Osteoblast (primary cell): ENCODE measurements at regions not wholly inside any gene's neighbourhood (a gene's known extent, or its start where the extent isn't known, plus 50 kb on each side); places are given as distances from the start of the nearest gene placed in this dataset.
A peak's percentile ranks its signal among the peaks of the same experiment; 100 is the strongest.

Source experiments
- DNase-seq: peaks from one replicate; pipeline ENCODE4 v3.0.0; 2011; ENCODE audit warnings: low spot score, mixed read lengths; ENCODE audit not compliant: insufficient read length; ENCODE audit errors: missing footprints
- H2AFZ ChIP-seq: 2 replicates; pipeline ENCODE4 v1.6.0; 2011; ENCODE audit warnings: mild to moderate bottlenecking, low read length
- H3K27ac ChIP-seq: 2 replicates; pipeline ENCODE4 v1.5.1; 2011; ENCODE audit warnings: mild to moderate bottlenecking, low read depth, low read length, moderate library complexity
- H3K27me3 ChIP-seq: 2 replicates; pipeline ENCODE4 v1.6.0; 2012; ENCODE audit warnings: mild to moderate bottlenecking, control low read depth, inconsistent platforms, low read length, moderate library complexity; ENCODE audit not compliant: insufficient read depth
- H3K36me3 ChIP-seq: 2 replicates; pipeline ENCODE4 v1.5.1; 2011; ENCODE audit warnings: mild to moderate bottlenecking, low read length, control low read depth, moderate library complexity; ENCODE audit not compliant: insufficient read depth
- H3K4me1 ChIP-seq: 2 replicates; pipeline ENCODE4 v1.5.1; 2011; ENCODE audit warnings: mild to moderate bottlenecking, low read length, control low read depth, moderate library complexity; ENCODE audit not compliant: insufficient read depth
- H3K4me2 ChIP-seq: 2 replicates; pipeline ENCODE4 v1.6.0; 2011; ENCODE audit warnings: mild to moderate bottlenecking, low read length; ENCODE audit not compliant: insufficient read depth
- H3K4me3 ChIP-seq: fragments of 200-600 bp; sonication (generic); 3 replicates; pipeline ENCODE4 v1.5.1; 2012; ENCODE audit warnings: mild to moderate bottlenecking, low read length, inconsistent platforms; ENCODE audit not compliant: insufficient read depth
- H3K79me2 ChIP-seq: 2 replicates; pipeline ENCODE4 v1.6.0; 2012; ENCODE audit warnings: mild to moderate bottlenecking, low read length, control low read depth, inconsistent platforms; ENCODE audit not compliant: insufficient read depth
- H3K9me3 ChIP-seq: 2 replicates; pipeline ENCODE4 v1.5.1; 2011; ENCODE audit warnings: low read depth, low read length, control low read depth
- H4K20me1 ChIP-seq: 2 replicates; pipeline ENCODE4 v1.6.0; 2012; ENCODE audit warnings: mild to moderate bottlenecking, low read length, control low read depth; ENCODE audit not compliant: insufficient read depth
- TF ChIP-seq, protein P1 (sequence below): IDR thresholded peaks from 2 replicates; pipeline ENCODE4 v1.5.1; 2011; ENCODE audit warnings: mild to moderate bottlenecking, low read depth, low read length, moderate library complexity; ENCODE audit errors: extremely low read depth

DNA sequence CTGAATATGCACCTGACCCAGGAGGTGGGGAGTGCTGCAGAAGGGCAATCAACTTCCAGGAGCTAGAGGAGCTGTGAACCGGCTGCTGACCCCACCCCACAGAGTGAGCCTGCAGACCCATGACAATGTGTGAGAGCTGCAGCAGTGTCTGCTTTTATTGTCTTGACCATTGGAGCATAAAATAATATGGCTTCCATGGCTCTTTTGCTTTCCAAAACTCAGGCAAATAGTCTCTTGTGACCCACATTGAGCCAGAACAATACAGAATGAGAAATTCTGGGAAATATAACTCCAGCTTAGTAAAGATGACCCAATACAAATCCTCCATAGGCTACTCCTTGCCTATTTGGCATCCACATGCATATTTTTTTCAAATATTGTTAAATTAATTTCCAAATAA lies 309.6 kb downstream of the PYDC2 start:
- no peak overlapping the region for H3K4me3 ChIP-seq
- H4K20me1 ChIP-seq, result no peaks in the 10 kb centered on the region
- no peak overlapping the region for H2AFZ ChIP-seq
- H3K79me2 ChIP-seq, result no peaks in the 10 kb centered on the region
- no peak for DNase-seq
- H3K9me3 ChIP-seq, result no peaks in the 10 kb centered on the region
- H3K4me2 ChIP-seq, result no peak overlapping the region
- no peaks in the 10 kb centered on the region for H3K27me3 ChIP-seq
- no peaks in the 10 kb centered on the region for H3K36me3 ChIP-seq
- peaks cover 13% of the 10 kb centered on the region for H3K4me1 ChIP-seq
- TF ChIP-seq, protein P1, sequence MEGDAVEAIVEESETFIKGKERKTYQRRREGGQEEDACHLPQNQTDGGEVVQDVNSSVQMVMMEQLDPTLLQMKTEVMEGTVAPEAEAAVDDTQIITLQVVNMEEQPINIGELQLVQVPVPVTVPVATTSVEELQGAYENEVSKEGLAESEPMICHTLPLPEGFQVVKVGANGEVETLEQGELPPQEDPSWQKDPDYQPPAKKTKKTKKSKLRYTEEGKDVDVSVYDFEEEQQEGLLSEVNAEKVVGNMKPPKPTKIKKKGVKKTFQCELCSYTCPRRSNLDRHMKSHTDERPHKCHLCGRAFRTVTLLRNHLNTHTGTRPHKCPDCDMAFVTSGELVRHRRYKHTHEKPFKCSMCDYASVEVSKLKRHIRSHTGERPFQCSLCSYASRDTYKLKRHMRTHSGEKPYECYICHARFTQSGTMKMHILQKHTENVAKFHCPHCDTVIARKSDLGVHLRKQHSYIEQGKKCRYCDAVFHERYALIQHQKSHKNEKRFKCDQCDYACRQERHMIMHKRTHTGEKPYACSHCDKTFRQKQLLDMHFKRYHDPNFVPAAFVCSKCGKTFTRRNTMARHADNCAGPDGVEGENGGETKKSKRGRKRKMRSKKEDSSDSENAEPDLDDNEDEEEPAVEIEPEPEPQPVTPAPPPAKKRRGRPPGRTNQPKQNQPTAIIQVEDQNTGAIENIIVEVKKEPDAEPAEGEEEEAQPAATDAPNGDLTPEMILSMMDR, result no peak
- H3K27ac ChIP-seq, result no peak overlapping the region

DNA sequence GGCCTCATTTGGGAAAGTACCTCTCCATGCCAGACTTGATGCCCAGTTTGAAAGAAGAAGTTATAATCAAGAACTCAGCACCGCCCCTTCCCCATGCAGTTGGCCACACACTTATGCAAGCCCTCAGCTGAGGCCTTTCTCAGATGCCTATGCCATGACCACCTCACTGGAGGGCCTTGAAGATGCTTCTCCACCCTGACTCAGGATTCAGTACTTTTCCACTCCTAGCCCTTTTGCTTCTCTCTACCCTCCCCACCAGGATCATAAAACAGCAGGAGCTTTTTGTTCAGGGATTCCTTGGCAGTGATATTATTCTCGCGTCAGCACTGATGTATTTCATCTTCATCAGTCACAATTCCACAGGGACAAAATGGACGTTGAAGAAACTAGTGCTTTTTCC lies 313.5 kb downstream of the PYDC2 start:
- no peaks in the 10 kb centered on the region for H3K9me3 ChIP-seq
- TF ChIP-seq, protein P1, result no peak
- H3K27ac ChIP-seq, result peak overlapping the region; percentile 75
- no peak overlapping the region for H3K4me2 ChIP-seq
- no peaks in the 10 kb centered on the region for H4K20me1 ChIP-seq
- no peaks in the 10 kb centered on the region for H3K27me3 ChIP-seq
- H3K36me3 ChIP-seq, result no peaks in the 10 kb centered on the region
- H2AFZ ChIP-seq, result peak overlapping the region; percentile 11
- no peak overlapping the region for H3K4me3 ChIP-seq
- peaks cover 22% of the 10 kb centered on the region for H3K4me1 ChIP-seq
- peak; percentile 30 for DNase-seq
- no peaks in the 10 kb centered on the region for H3K79me2 ChIP-seq

DNA sequence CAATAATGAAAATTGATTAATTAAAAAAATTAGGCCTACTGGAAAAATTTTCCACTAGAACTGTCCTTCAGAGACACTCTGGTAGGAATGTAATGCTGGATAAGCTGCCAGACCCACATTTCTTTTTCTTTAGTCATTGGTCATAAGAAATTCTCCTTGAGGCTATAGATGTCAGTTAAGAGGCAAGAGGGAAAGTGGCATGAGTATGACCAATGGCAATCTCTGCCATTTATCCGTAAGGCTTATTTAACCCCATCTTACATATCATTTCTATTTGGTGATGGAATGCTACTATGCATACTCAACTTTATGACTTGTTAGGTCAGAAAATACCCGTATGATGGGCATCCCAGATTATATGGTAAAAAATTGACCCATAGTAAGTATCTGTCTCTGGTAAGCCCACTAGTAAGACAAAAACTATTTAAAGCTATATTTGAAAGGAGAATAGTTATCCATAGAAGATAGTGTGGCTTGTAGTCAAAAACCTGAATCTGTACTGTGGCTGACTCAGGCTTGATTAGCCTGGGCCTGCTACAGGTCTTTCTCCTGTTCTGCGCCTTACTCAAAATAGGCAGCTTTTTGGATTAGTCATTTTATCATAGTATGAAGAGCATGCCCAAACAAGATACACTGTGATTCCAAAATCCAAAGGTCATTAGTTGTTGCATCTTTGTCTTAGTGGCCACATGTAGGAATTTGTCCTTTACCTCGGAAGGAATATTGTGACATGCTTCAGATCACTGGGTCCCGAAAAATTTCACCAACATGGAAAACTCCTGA lies 314.7 kb downstream of the PYDC2 start:
- H3K27me3 ChIP-seq, result no peaks in the 10 kb centered on the region
- TF ChIP-seq, protein P1, result no peak
- no peaks in the 10 kb centered on the region for H3K36me3 ChIP-seq
- no peak overlapping the region for H3K4me2 ChIP-seq
- no peaks in the 10 kb centered on the region for H3K79me2 ChIP-seq
- DNase-seq, result no peak
- no peak overlapping the region for H3K4me3 ChIP-seq
- H2AFZ ChIP-seq, result peak overlapping the region; percentile 20
- H4K20me1 ChIP-seq, result no peaks in the 10 kb centered on the region
- H3K4me1 ChIP-seq, result peaks cover 22% of the 10 kb centered on the region
- no peaks in the 10 kb centered on the region for H3K9me3 ChIP-seq
- H3K27ac ChIP-seq, result peak overlapping the region; percentile 75

GRCh38 chr3:191781044-191781443 lies 320.1 kb downstream of the PYDC2 start:
- Histone ChIP-seq H3K4me2 (no peak overlapping the region), H2AFZ (no peak overlapping the region), H3K4me1 (peaks cover 3% of the 10 kb centered on the region), H3K27ac (no peak overlapping the region), H3K9me3 (no peaks in the 10 kb centered on the region), H3K79me2 (no peaks in the 10 kb centered on the region), H3K4me3 (no peak overlapping the region), H3K36me3 (no peaks in the 10 kb centered on the region), H4K20me1 (no peaks in the 10 kb centered on the region), H3K27me3 (no peaks in the 10 kb centered on the region)
- TF ChIP-seq, protein P1, result no peak
- DNase-seq, result no peak
